HUES64 (cell line): ENCODE measurements at regions not wholly inside any gene's neighbourhood (a gene's known extent, or its start where the extent isn't known, plus 50 kb on each side); places are given as distances from the start of the nearest gene placed in this dataset.

Experiments used
- H3K27ac ChIP-seq: 2 replicates; pipeline ENCODE4 v1.7.0; 2013; ENCODE audit warnings: low read depth, low read length, inconsistent platforms
- H3K27me3 ChIP-seq: 2 replicates; pipeline ENCODE4 v1.6.1; 2013; ENCODE audit warnings: mild to moderate bottlenecking, low read length; ENCODE audit not compliant: insufficient read depth
- H3K36me3 ChIP-seq: 2 replicates; pipeline ENCODE4 v1.6.1; 2013; ENCODE audit warnings: mild to moderate bottlenecking, low read length; ENCODE audit not compliant: insufficient read depth
- H3K4me1 ChIP-seq: 2 replicates; pipeline ENCODE4 v1.6.1; 2013; ENCODE audit warnings: mild to moderate bottlenecking, low read length, moderate library complexity; ENCODE audit not compliant: insufficient read depth
- H3K4me3 ChIP-seq: 2 replicates; pipeline ENCODE4 v1.5.1; 2013; ENCODE audit warnings: mild to moderate bottlenecking, low read length, moderate library complexity
- H3K9ac ChIP-seq: 2 replicates; pipeline ENCODE4 v1.6.1; 2013; ENCODE audit warnings: mild to moderate bottlenecking, low read depth, low read length
- H3K9me3 ChIP-seq: 2 replicates; pipeline ENCODE4 v1.6.1; 2013; ENCODE audit warnings: low read depth, low read length; ENCODE audit not compliant: insufficient read depth
- WGBS: fragments of 150-250, 120-280 bp; methylation state at CpG from one replicate; pipeline ENCODE4 v1.1.7; 2013; ENCODE audit warnings: missing lambda C conversion rate; 5-methylcytosine and 5-hydroxymethylcytosine counted together

GRCh38 chr4:41373221-41373620 lies 116.5 kb downstream of the UCHL1 start:
- Histone ChIP-seq H3K4me1 (no peaks in the 10 kb centered on the region), H3K9me3 (no peaks in the 10 kb centered on the region), H3K9ac (no peak overlapping the region), H3K36me3 (no peaks in the 10 kb centered on the region), H3K27me3 (no peaks in the 10 kb centered on the region), H3K4me3 (no peak overlapping the region), H3K27ac (no peak overlapping the region)
- 89% methylated on average over 3 of the region's 3 CpGs for WGBS

DNA sequence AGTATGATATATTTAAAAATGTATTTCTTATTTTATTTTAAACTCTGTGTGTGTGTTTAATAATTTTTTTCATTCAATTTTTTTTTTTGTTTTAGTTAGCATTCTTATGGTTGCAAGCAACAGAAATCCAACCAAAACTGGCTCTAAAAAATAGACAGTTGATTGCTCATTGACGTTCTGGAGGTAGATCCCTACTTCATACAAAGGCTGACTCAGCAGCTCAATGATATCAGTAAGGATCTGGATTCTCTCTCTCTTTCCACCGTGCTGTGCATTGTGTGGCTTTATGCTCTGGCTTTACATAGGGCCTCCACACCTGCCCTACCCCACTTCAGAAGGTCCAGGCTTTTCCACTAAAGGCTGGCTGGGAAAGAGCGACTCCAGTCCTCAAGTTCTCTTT lies 117.8 kb downstream of the UCHL1 start:
- WGBS, result 80% methylated on average over 3 of the region's 3 CpGs
- H3K4me3 ChIP-seq, result no peak overlapping the region

DNA sequence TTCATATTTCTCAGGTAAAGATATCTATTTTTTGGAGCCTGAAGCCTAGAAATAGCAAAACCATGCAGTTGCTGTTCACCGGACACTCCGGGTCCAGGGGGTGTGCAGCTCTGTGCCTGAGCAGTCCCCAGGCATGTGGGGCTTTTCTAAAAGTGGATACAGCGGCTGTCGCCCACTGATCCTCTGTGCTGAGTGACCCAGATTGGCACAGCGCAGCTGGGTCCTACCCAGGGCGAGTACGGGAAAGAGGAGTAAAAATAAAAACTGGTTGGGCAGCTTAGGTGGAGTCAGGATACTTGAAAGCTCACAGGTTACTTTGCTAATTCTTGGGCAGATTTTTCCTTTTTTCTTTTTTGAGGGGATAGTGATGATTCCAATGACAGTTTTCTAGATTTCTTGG lies 118.8 kb downstream of the UCHL1 start:
- Histone ChIP-seq H3K27ac (no peak overlapping the region), H3K27me3 (no peaks in the 10 kb centered on the region), H3K9me3 (no peaks in the 10 kb centered on the region), H3K9ac (no peak overlapping the region), H3K4me3 (no peak overlapping the region), H3K4me1 (no peaks in the 10 kb centered on the region), H3K36me3 (no peaks in the 10 kb centered on the region)
- 94% methylated on average over 7 of the region's 7 CpGs for WGBS

More for the DNA sequence above, 117.8 kb downstream of the UCHL1 start:
- H3K4me1 ChIP-seq, result no peaks in the 10 kb centered on the region
- H3K9me3 ChIP-seq, result no peaks in the 10 kb centered on the region
- no peaks in the 10 kb centered on the region for H3K36me3 ChIP-seq
- no peak overlapping the region for H3K9ac ChIP-seq
- no peaks in the 10 kb centered on the region for H3K27me3 ChIP-seq
- no peak overlapping the region for H3K27ac ChIP-seq

DNA sequence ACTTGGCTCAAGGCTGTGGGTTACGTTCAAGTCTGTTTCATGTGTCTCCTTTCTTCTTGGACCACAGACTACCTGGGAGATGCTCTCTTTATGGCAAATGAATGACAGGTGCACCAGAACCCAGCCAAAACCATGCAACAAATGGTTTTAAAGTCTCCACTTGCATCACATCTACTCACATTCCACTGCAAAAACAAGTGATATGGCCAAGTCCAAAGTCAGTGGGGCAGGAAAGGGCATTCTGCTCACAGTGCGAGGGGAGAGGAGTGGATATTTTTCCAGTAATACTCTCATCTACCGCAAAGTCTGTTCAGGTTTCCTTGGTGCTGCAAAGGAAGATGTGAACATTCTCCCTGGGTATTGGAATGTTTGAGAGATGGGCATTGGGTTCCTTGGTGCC lies 120.5 kb downstream of the UCHL1 start:
- WGBS, result 95% methylated on average over 3 of the region's 3 CpGs
- Histone ChIP-seq H3K4me3 (no peak overlapping the region), H3K4me1 (no peaks in the 10 kb centered on the region), H3K27me3 (no peaks in the 10 kb centered on the region), H3K9me3 (no peaks in the 10 kb centered on the region), H3K9ac (no peak overlapping the region), H3K36me3 (no peaks in the 10 kb centered on the region), H3K27ac (no peak overlapping the region)

DNA sequence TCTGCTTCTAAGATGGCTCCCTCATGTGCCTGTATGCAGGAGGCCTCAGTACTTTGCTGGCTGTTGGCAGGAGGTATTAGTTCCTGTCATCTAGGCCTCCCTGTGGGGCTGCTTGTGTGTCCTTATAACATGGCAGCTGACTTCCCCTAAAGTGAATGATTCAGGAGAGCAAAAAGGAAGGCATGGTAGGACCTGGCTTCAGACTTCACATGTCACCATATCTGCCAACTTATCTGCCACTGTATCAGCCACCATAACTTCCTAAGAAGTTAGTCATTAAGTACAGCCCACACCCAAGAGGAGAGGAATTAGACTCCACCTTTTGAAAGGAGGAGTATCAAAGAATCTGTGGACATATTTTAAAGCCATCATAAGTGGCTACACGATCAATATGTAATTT lies 122.5 kb downstream of the UCHL1 start:
- Histone ChIP-seq H3K9me3 (no peaks in the 10 kb centered on the region), H3K27me3 (no peaks in the 10 kb centered on the region), H3K27ac (no peak overlapping the region), H3K4me3 (no peak overlapping the region), H3K36me3 (no peaks in the 10 kb centered on the region), H3K9ac (no peak overlapping the region), H3K4me1 (no peaks in the 10 kb centered on the region)
- no CpG with 5 or more reads among the region's 1 CpG for WGBS

GRCh38 chr4:41380511-41381157 lies 123.9 kb downstream of the UCHL1 start:
- H3K9me3 ChIP-seq, result no peaks in the 10 kb centered on the region
- H3K36me3 ChIP-seq, result no peaks in the 10 kb centered on the region
- no peak overlapping the region for H3K4me3 ChIP-seq
- 92% methylated on average over 1 of the region's 1 CpG for WGBS
- H3K27ac ChIP-seq, result no peak overlapping the region
- no peaks in the 10 kb centered on the region for H3K4me1 ChIP-seq
- no peak overlapping the region for H3K9ac ChIP-seq
- no peaks in the 10 kb centered on the region for H3K27me3 ChIP-seq

DNA sequence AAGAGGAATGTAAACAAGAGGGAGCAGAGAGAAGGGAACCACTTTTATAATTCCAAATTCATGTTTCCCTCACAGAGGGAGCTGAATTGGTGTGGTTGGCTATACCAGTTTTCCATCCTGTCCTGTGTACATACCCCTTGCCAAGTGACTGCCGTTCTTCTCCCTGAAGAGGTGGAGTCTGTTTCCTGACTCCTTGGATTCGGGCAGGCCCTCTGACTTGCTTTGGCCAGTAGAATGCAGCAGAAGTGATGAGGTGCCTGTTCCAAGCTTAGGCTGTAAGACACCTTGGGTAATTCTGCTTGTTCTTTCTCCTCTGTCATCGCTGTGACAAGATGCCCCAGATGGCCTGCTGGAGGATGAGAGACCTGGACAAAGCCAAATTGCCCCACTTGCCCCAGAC lies 124.7 kb downstream of the UCHL1 start:
- no peaks in the 10 kb centered on the region for H3K27me3 ChIP-seq

DNA sequence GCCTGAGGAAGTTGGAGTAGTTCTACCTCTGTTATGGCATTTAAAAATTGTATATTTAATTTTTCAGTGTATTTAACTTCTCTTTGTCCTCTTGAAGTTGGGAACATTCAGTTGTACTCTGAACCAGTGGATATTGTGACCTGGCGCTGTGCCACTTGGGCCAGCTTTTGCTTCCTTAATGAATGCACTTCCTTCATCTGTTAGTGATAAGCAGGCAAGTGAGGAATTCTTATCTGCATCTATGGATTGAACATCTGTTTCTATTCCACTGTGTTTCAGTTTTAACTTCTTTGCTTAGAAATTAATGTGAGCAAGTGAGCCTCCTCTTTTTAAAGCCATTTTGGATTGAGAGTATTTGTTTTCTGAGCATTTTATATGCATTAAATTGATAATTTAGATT lies 128.3 kb downstream of the UCHL1 start:
- no peak overlapping the region for H3K4me3 ChIP-seq
- no peaks in the 10 kb centered on the region for H3K9me3 ChIP-seq
- H3K27me3 ChIP-seq, result no peaks in the 10 kb centered on the region
- no peak overlapping the region for H3K9ac ChIP-seq
- no peaks in the 10 kb centered on the region for H3K36me3 ChIP-seq
- H3K4me1 ChIP-seq, result no peaks in the 10 kb centered on the region
- no peak overlapping the region for H3K27ac ChIP-seq
- WGBS, result 90% methylated on average over 1 of the region's 1 CpG

More for the DNA sequence above, 124.7 kb downstream of the UCHL1 start:
- Histone ChIP-seq H3K9ac (no peak overlapping the region), H3K36me3 (no peaks in the 10 kb centered on the region), H3K27ac (no peak overlapping the region), H3K4me3 (no peak overlapping the region), H3K9me3 (no peaks in the 10 kb centered on the region), H3K4me1 (no peaks in the 10 kb centered on the region)
- WGBS, result 93% methylated on average over 3 of the region's 3 CpGs

GRCh38 chr4:41385481-41385880 lies 128.8 kb downstream of the UCHL1 start:
- no peak overlapping the region for H3K9ac ChIP-seq
- no peak overlapping the region for H3K4me3 ChIP-seq
- WGBS, result no CpG with 5 or more reads among the region's 1 CpG
- H3K27ac ChIP-seq, result no peak overlapping the region
- no peaks in the 10 kb centered on the region for H3K36me3 ChIP-seq
- H3K4me1 ChIP-seq, result no peaks in the 10 kb centered on the region
- H3K27me3 ChIP-seq, result no peaks in the 10 kb centered on the region
- no peaks in the 10 kb centered on the region for H3K9me3 ChIP-seq

DNA sequence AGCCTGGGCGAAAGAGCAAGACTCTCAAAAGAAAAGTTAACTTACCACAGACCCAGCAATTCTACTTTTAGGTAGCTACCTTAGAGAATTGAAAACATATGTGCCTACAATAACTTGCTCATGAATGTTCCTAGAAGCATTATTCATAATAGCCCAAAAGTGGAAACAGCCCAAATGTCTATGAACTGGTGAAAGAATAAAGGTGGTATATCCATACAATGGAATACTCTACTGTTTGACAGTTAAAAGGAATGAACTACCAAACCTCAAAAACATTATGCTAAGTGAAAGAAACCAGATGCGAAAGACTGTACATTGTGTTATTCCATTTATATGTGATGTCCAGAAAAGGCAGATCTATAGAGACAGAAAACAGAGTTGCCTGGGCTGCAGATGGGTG lies 131.4 kb downstream of the UCHL1 start:
- H3K9ac ChIP-seq, result no peak overlapping the region
- no peaks in the 10 kb centered on the region for H3K27me3 ChIP-seq
- H3K4me3 ChIP-seq, result no peak overlapping the region
- WGBS, result 98% methylated on average over 2 of the region's 2 CpGs
- H3K4me1 ChIP-seq, result no peaks in the 10 kb centered on the region
- H3K36me3 ChIP-seq, result no peaks in the 10 kb centered on the region
- H3K27ac ChIP-seq, result no peak overlapping the region
- H3K9me3 ChIP-seq, result no peaks in the 10 kb centered on the region

DNA sequence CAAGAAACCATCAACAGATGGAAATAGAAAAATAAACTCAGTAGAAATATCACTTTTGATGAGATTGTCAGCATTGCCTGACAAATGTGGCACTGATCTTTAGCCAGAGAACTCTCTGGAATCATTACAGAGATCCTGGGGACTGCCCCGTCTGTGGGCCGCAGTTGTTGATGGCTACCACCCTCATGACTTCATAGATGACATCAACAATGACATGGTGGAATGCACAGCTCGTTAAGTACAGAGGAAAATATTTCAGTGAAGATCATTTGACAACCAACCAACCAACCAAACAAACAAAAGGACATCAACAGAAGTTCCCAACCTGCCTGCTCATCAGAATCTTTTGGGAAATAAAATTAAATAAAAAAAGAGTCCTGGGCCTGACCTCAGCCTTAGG lies 132.6 kb downstream of the UCHL1 start:
- 96% methylated on average over 3 of the region's 3 CpGs for WGBS
- Histone ChIP-seq H3K4me3 (no peak overlapping the region), H3K9me3 (no peaks in the 10 kb centered on the region), H3K4me1 (no peaks in the 10 kb centered on the region), H3K27me3 (no peaks in the 10 kb centered on the region), H3K36me3 (no peaks in the 10 kb centered on the region), H3K9ac (no peak overlapping the region), H3K27ac (no peak overlapping the region)

- Histone ChIP-seq H3K4me1 (no peaks in the 10 kb centered on the region), H3K27me3 (no peaks in the 10 kb centered on the region), H3K4me3 (no peak overlapping the region), H3K9me3 (no peaks in the 10 kb centered on the region), H3K9ac (no peak overlapping the region), H3K27ac (no peak overlapping the region), H3K36me3 (no peaks in the 10 kb centered on the region)
- 82% methylated on average over 1 of the region's 2 CpGs for WGBS
Measured at GRCh38 chr4:41390661-41391060, 133.9 kb downstream of the UCHL1 start.
